NCI-H526 (cell line): ENCODE measurements at regions not wholly inside any gene's neighbourhood (a gene's known extent, or its start where the extent isn't known, plus 50 kb on each side); places are given as distances from the start of the nearest gene placed in this dataset.
"Not testable (repeated sequence)": the region's sequence is repeated elsewhere in the genome, so short reads cannot be mapped to it uniquely, and the experiment has no call there.

Experiments used
- DNase-seq, 2 experiments: peaks; one replicate each; lab custom pipeline; 2025; lab: John Stamatoyannopoulos, UW

- no peak for DNase-seq
Observed at GRCh38 chr6:74284284-74284683, 588.3 kb downstream of the CD109 start.

GRCh38 chr6:74283532-74283931 is 587.5 kb downstream of the CD109 start:
- DNase-seq = no peak

- DNase-seq = no peak
Observed at GRCh38 chr6:74282143-74282689, 586.2 kb downstream of the CD109 start.

- DNase-seq = no peak
Observed at GRCh38 chr6:74280130-74280692, 584.2 kb downstream of the CD109 start.

- no peak for DNase-seq
Observed at GRCh38 chr6:74277777-74278186, 581.8 kb downstream of the CD109 start.

- DNase-seq = no peak
Observed at GRCh38 chr6:74273541-74273940, 577.5 kb downstream of the CD109 start.

- no peak for DNase-seq
Observed at GRCh38 chr6:74269600-74269858, 573.5 kb downstream of the CD109 start.

GRCh38 chr6:74268815-74269599 is 573.0 kb downstream of the CD109 start:
- DNase-seq = no peak

- no peak for DNase-seq
Observed at GRCh38 chr6:74259981-74260380, 564.0 kb downstream of the CD109 start.

GRCh38 chr6:74256781-74257180 is 560.8 kb downstream of the CD109 start:
- no peak for DNase-seq

GRCh38 chr6:74256381-74256780 is 560.4 kb downstream of the CD109 start:
- DNase-seq = no peak

GRCh38 chr6:74255007-74255406 is 559.0 kb downstream of the CD109 start:
- DNase-seq = not testable (repeated sequence)

GRCh38 chr6:74254147-74254546 is 558.1 kb downstream of the CD109 start:
- DNase-seq = not testable (repeated sequence)

- DNase-seq = no peak
Observed at GRCh38 chr6:74253261-74253660, 557.3 kb downstream of the CD109 start.

GRCh38 chr6:74250161-74250818 is 554.3 kb downstream of the CD109 start:
- no peak for DNase-seq

GRCh38 chr6:74249658-74250057 is 553.7 kb downstream of the CD109 start:
- DNase-seq = peak; percentile 44 to 54

- DNase-seq = peak in 1 of 2 experiments; percentile 3
Observed at GRCh38 chr6:74248966-74249365, 553.0 kb downstream of the CD109 start.

GRCh38 chr6:74222768-74223333 is 526.8 kb downstream of the CD109 start:
- no peak for DNase-seq

GRCh38 chr6:74213995-74214394 is 518.0 kb downstream of the CD109 start:
- DNase-seq = no peak

- DNase-seq = no peak
Observed at GRCh38 chr6:74208239-74208638, 512.2 kb downstream of the CD109 start.

- no peak for DNase-seq
Observed at GRCh38 chr6:74199215-74199915, 503.4 kb downstream of the CD109 start.

- DNase-seq = no peak
Observed at GRCh38 chr6:74197310-74197709, 501.3 kb downstream of the CD109 start.
